OCI-LY3 (cell line): ENCODE measurements at regions not wholly inside any gene's neighbourhood (a gene's known extent, or its start where the extent isn't known, plus 50 kb on each side); places are given as distances from the start of the nearest gene placed in this dataset.

Experiments
- H2AFZ ChIP-seq: fragments of 200-600, 300-600 bp; shearing (Covaris generic); 2 replicates; pipeline ENCODE4 v1.6.0; 2014; ENCODE audit warnings: antibody characterized with exemption, low read depth, low read length
- H3K27ac ChIP-seq: fragments of 200-600, 300-600 bp; sonication (generic); 2 replicates; pipeline ENCODE4 v1.5.1; 2014; ENCODE audit warnings: mild to moderate bottlenecking, low read length, moderate library complexity, mixed read lengths
- H3K27me3 ChIP-seq: fragments of 200-600, 300-600 bp; sonication (generic); 2 replicates; pipeline ENCODE4 v1.6.1; 2014; ENCODE audit warnings: low read depth, low read length, mixed read lengths
- H3K36me3 ChIP-seq: fragments of 200-600, 300-600 bp; sonication (generic); replicated peaks from 2 replicates; pipeline ENCODE3; 2014; ENCODE audit warnings: low read depth, low read length, mixed read lengths
- H3K4me1 ChIP-seq: fragments of 300-600, 200-600 bp; sonication (generic); 2 replicates; pipeline ENCODE4 v1.6.1; 2014; ENCODE audit warnings: low read length, mixed read lengths
- H3K4me2 ChIP-seq: fragments of 200-600, 300-600 bp; sonication (generic); 2 replicates; pipeline ENCODE4 v1.6.1; 2014; ENCODE audit warnings: low read length, mixed read lengths
- H3K4me3 ChIP-seq: fragments of 300-600, 200-600 bp; sonication (generic); 2 replicates; pipeline ENCODE4 v1.5.1; 2014; ENCODE audit warnings: antibody characterized with exemption, mild to moderate bottlenecking, low read length, moderate library complexity
- H3K79me2 ChIP-seq: fragments of 300-600, 200-600 bp; shearing (Covaris generic); 2 replicates; pipeline ENCODE4 v1.6.1; 2014; ENCODE audit warnings: mild to moderate bottlenecking, low read length, mixed read lengths
- H3K9ac ChIP-seq: fragments of 300-600, 200-600 bp; shearing (Covaris generic); 2 replicates; pipeline ENCODE4 v1.6.0; 2014; ENCODE audit warnings: mild to moderate bottlenecking, low read length, moderate library complexity
- H3K9me3 ChIP-seq: fragments of 200-600, 300-600 bp; shearing (Covaris generic); 2 replicates; pipeline ENCODE4 v1.6.1; 2014; ENCODE audit warnings: low read length, mixed read lengths; ENCODE audit not compliant: insufficient read depth
- H4K20me1 ChIP-seq: fragments of 200-600, 300-600 bp; sonication (generic); 2 replicates; pipeline ENCODE4 v1.6.1; 2016; ENCODE audit warnings: low read length, mixed read lengths; ENCODE audit not compliant: insufficient read depth
- CTCF ChIP-seq: fragments of 200-600, 300-600 bp; sonication (generic); IDR thresholded peaks from 2 replicates; pipeline ENCODE4 v1.5.1; 2014; ENCODE audit warnings: antibody characterized with exemption, low read length, low read depth
- EZH2phosphoT487 ChIP-seq: fragments of 200-600 bp; shearing (Covaris generic); IDR thresholded peaks from 2 replicates; pipeline ENCODE4 v1.6.1; 2018; ENCODE audit warnings: antibody characterized with exemption, mixed run types, low read depth

- H4K20me1 ChIP-seq, result no peaks in the 10 kb centered on the region
- no peak overlapping the region for H3K4me3 ChIP-seq
- no peak overlapping the region for H3K9ac ChIP-seq
- no peak overlapping the region for H3K4me2 ChIP-seq
- no peak overlapping the region for H3K27ac ChIP-seq
- no peaks in the 10 kb centered on the region for H3K9me3 ChIP-seq
- no peaks in the 10 kb centered on the region for H3K27me3 ChIP-seq
- H3K4me1 ChIP-seq, result no peaks in the 10 kb centered on the region
- H3K79me2 ChIP-seq, result no peaks in the 10 kb centered on the region
- TF ChIP-seq CTCF (no peak), EZH2phosphoT487 (no peak)
- H2AFZ ChIP-seq, result no peak overlapping the region
- H3K36me3 ChIP-seq, result no peaks in the 10 kb centered on the region
Measured at GRCh38 chrX:7582191-7582590, 260.8 kb upstream of the VCX start.

GRCh38 chrX:7580127-7580526 lies 262.8 kb upstream of the VCX start:
- no peak overlapping the region for H3K4me3 ChIP-seq
- TF ChIP-seq EZH2phosphoT487 (no peak), CTCF (no peak)
- H3K9me3 ChIP-seq, result no peaks in the 10 kb centered on the region
- H3K4me1 ChIP-seq, result no peaks in the 10 kb centered on the region
- H3K27ac ChIP-seq, result no peak overlapping the region
- no peaks in the 10 kb centered on the region for H3K36me3 ChIP-seq
- H4K20me1 ChIP-seq, result no peaks in the 10 kb centered on the region
- H3K27me3 ChIP-seq, result no peaks in the 10 kb centered on the region
- H2AFZ ChIP-seq, result no peak overlapping the region
- H3K4me2 ChIP-seq, result no peak overlapping the region
- no peak overlapping the region for H3K9ac ChIP-seq
- no peaks in the 10 kb centered on the region for H3K79me2 ChIP-seq

- no peak overlapping the region for H3K27ac ChIP-seq
- no peak overlapping the region for H3K4me3 ChIP-seq
- H3K9me3 ChIP-seq, result no peaks in the 10 kb centered on the region
- no peaks in the 10 kb centered on the region for H3K4me1 ChIP-seq
- no peak overlapping the region for H3K9ac ChIP-seq
- H2AFZ ChIP-seq, result no peak overlapping the region
- no peaks in the 10 kb centered on the region for H4K20me1 ChIP-seq
- no peaks in the 10 kb centered on the region for H3K79me2 ChIP-seq
- no peaks in the 10 kb centered on the region for H3K36me3 ChIP-seq
- H3K4me2 ChIP-seq, result no peak overlapping the region
- H3K27me3 ChIP-seq, result no peaks in the 10 kb centered on the region
- TF ChIP-seq EZH2phosphoT487, result no peak
- no peak for TF ChIP-seq CTCF
Measured at GRCh38 chrX:7574325-7574724, 268.6 kb upstream of the VCX start.

- no peak overlapping the region for H3K27ac ChIP-seq
- no peak overlapping the region for H3K4me3 ChIP-seq
- H3K27me3 ChIP-seq, result no peaks in the 10 kb centered on the region
- TF ChIP-seq EZH2phosphoT487 (no peak), CTCF (no peak)
- H3K4me1 ChIP-seq, result no peaks in the 10 kb centered on the region
- no peaks in the 10 kb centered on the region for H3K9me3 ChIP-seq
- H3K36me3 ChIP-seq, result no peaks in the 10 kb centered on the region
- no peak overlapping the region for H3K9ac ChIP-seq
- no peak overlapping the region for H2AFZ ChIP-seq
- no peaks in the 10 kb centered on the region for H4K20me1 ChIP-seq
- no peak overlapping the region for H3K4me2 ChIP-seq
- no peaks in the 10 kb centered on the region for H3K79me2 ChIP-seq
Measured at GRCh38 chrX:7570432-7571029, 272.4 kb upstream of the VCX start.
